ENCODE measurements at regions not wholly inside any gene's neighbourhood (a gene's known extent, or its start where the extent isn't known, plus 50 kb on each side); places are given as distances from the start of the nearest gene placed in this dataset.
"Not testable (repeated sequence)": the region's sequence is repeated elsewhere in the genome, so short reads cannot be mapped to it uniquely, and the experiment has no call there.

GRCh38 chr17:70278844-70279462 lies 109.6 kb downstream of the KCNJ2 start:
- no peak for DNase-seq (ENCODE audit: low read depth in 2 of 3, low spot score in 1 of 3)

- no peak for DNase-seq (ENCODE audit: low read depth in 2 of 3, low spot score in 1 of 3)
Measured at GRCh38 chr17:70286391-70286790, 117.1 kb downstream of the KCNJ2 start.

- DNase-seq (ENCODE audit: low read depth in 2 of 3, low spot score in 1 of 3), result no peak
Measured at GRCh38 chr17:70288540-70289290, 119.4 kb downstream of the KCNJ2 start.

- DNase-seq (ENCODE audit: low read depth in 2 of 3, low spot score in 1 of 3), result no peak
Measured at GRCh38 chr17:70290770-70291169, 121.4 kb downstream of the KCNJ2 start.

- DNase-seq (ENCODE audit: low read depth in 2 of 3, low spot score in 1 of 3), result no peak
Measured at GRCh38 chr17:70292366-70292765, 123.0 kb downstream of the KCNJ2 start.

- not testable (repeated sequence) for DNase-seq (ENCODE audit: low read depth in 2 of 3, low spot score in 1 of 3)
Measured at GRCh38 chr17:70293564-70294310, 124.4 kb downstream of the KCNJ2 start.

- no peak for DNase-seq (ENCODE audit: low read depth in 2 of 3, low spot score in 1 of 3)
Measured at GRCh38 chr17:70295329-70295728, 126.0 kb downstream of the KCNJ2 start.

GRCh38 chr17:70295731-70296130 lies 126.4 kb downstream of the KCNJ2 start:
- no peak for DNase-seq (ENCODE audit: low read depth in 2 of 3, low spot score in 1 of 3)

GRCh38 chr17:70296456-70296855 lies 127.1 kb downstream of the KCNJ2 start:
- no peak for DNase-seq (ENCODE audit: low read depth in 2 of 3, low spot score in 1 of 3)

- no peak for DNase-seq (ENCODE audit: low read depth in 2 of 3, low spot score in 1 of 3)
Measured at GRCh38 chr17:70297397-70297796, 128.1 kb downstream of the KCNJ2 start.

- DNase-seq (ENCODE audit: low read depth in 2 of 3, low spot score in 1 of 3), result no peak
Measured at GRCh38 chr17:70298929-70299531, 129.7 kb downstream of the KCNJ2 start.

GRCh38 chr17:70307430-70308225 lies 138.3 kb downstream of the KCNJ2 start:
- no peak for DNase-seq (ENCODE audit: low read depth in 2 of 3, low spot score in 1 of 3)

GRCh38 chr17:70308618-70309017 lies 139.3 kb downstream of the KCNJ2 start:
- DNase-seq (ENCODE audit: low read depth in 2 of 3, low spot score in 1 of 3), result no peak

- DNase-seq (ENCODE audit: low read depth in 2 of 3, low spot score in 1 of 3), result no peak
Measured at GRCh38 chr17:70310221-70310672, 140.9 kb downstream of the KCNJ2 start.

- no peak for DNase-seq (ENCODE audit: low read depth in 2 of 3, low spot score in 1 of 3)
Measured at GRCh38 chr17:70313086-70313852, 143.9 kb downstream of the KCNJ2 start.

- DNase-seq (ENCODE audit: low read depth in 2 of 3, low spot score in 1 of 3), result no peak
Measured at GRCh38 chr17:70314096-70314495, 144.8 kb downstream of the KCNJ2 start.

- DNase-seq (ENCODE audit: low read depth in 2 of 3, low spot score in 1 of 3), result no peak
Measured at GRCh38 chr17:70314506-70314905, 145.2 kb downstream of the KCNJ2 start.

- no peak for DNase-seq (ENCODE audit: low read depth in 2 of 3, low spot score in 1 of 3)
Measured at GRCh38 chr17:70317421-70317820, 148.1 kb downstream of the KCNJ2 start.

GRCh38 chr17:70318051-70318450 lies 148.7 kb downstream of the KCNJ2 start:
- no peak for DNase-seq (ENCODE audit: low read depth in 2 of 3, low spot score in 1 of 3)

- DNase-seq (ENCODE audit: low read depth in 2 of 3, low spot score in 1 of 3), result no peak
Measured at GRCh38 chr17:70319516-70319915, 150.2 kb downstream of the KCNJ2 start.
